Tibial nerve (tissue), 4 donors: ENCODE measurements at regions not wholly inside any gene's neighbourhood (a gene's known extent, or its start where the extent isn't known, plus 50 kb on each side); places are given as distances from the start of the nearest gene placed in this dataset.

Experiments
- CTCF ChIP-seq, 5 experiments: fragments of 200-600 bp in 3 of 5; fragments of 450-650 bp in 2 of 5; sonication (generic) in 3 of 5; IDR thresholded peaks; one replicate each; pipeline ENCODE4 v1.5.1; 2016 to 2019; ENCODE audit warnings: antibody characterized with exemption in 5 of 5, mild to moderate bottlenecking in 3 of 5, moderate library complexity in 2 of 5
- EP300 ChIP-seq, 2 donors: sonication (generic); formaldehyde crosslinking; IDR thresholded peaks; one replicate each; pipeline ENCODE4 v1.6.1; 2017; ENCODE audit warnings: antibody characterized with exemption in 2 of 2, mild to moderate bottlenecking in 1 of 2

- TF ChIP-seq EP300 (IDR thresholded peaks at IDR 0.05) (no peak), CTCF (IDR thresholded peaks at IDR 0.05) (no peak)
Observed at GRCh38 chr6:28712982-28713381, 187.3 kb downstream of the GPX5 start.
